ENCODE measurements at regions not wholly inside any gene's neighbourhood (a gene's known extent, or its start where the extent isn't known, plus 50 kb on each side); places are given as distances from the start of the nearest gene placed in this dataset.

GRCh38 chr9:115209601-115210306 lies 91.8 kb upstream of the TNC start:
- TF ChIP-seq CTCF (optimal IDR thresholded peaks at IDR 0.05 in 1 of 3, IDR thresholded peaks at IDR 0.05 in 1 of 3, conservative IDR thresholded peaks at IDR 0.05 in 1 of 3; ENCODE audit: extremely low read depth in 1 of 3, insufficient read depth in 2 of 3, low read length in 3 of 3) (no peak), EZH2 (IDR thresholded peaks at IDR 0.05; ENCODE audit: low read length) (no peak)
- H3K9ac ChIP-seq (ENCODE audit: control insufficient read depth, extremely low read depth, insufficient read depth, low read length): peak overlapping the region; percentile 11
- dilution Hi-C loops (cut with MboI; ENCODE audit: extremely low pct_ligation_motif_present, low sequenced_read_pairs): no loop called here
- no peaks in the 10 kb centered on the region for H4K20me1 ChIP-seq (ENCODE audit: control insufficient read depth, extremely low read depth, insufficient read depth, low read length)
- H3K27ac ChIP-seq (ENCODE audit: control insufficient read depth, insufficient read depth, low read length): peak overlapping the region; percentile 70
- no peak overlapping the region for H2AFZ ChIP-seq (ENCODE audit: control insufficient read depth, low read length)
- FAIRE-seq (peak; percentile 99), DNase-seq (ENCODE audit: low read depth, low spot score) (peak; percentile 58)
- H3K4me1 ChIP-seq (ENCODE audit: control insufficient read depth, extremely low read depth, insufficient read depth, low read length): peaks cover 63% of the 10 kb centered on the region
- H3K79me2 ChIP-seq (ENCODE audit: control insufficient read depth, insufficient read depth, low read length): no peaks in the 10 kb centered on the region
- no peaks in the 10 kb centered on the region for H3K9me1 ChIP-seq (ENCODE audit: control insufficient read depth, extremely low read depth, insufficient read depth, low read length)
- no peaks in the 10 kb centered on the region for H3K36me3 ChIP-seq (ENCODE audit: control insufficient read depth in 2 of 2, extremely low read depth in 1 of 2, insufficient read depth in 2 of 2, low read length in 2 of 2)
- H3K4me2 ChIP-seq (ENCODE audit: control insufficient read depth, extremely low read depth, insufficient read depth, low read depth, low read length): peak overlapping the region; percentile 27
- no peaks in the 10 kb centered on the region for H3K9me3 ChIP-seq (ENCODE audit: control insufficient read depth, low read depth, low read length)
- no peak overlapping the region for H3K4me3 ChIP-seq (ENCODE audit: control insufficient read depth in 2 of 3, extremely low read depth in 1 of 3, insufficient read depth in 2 of 3, low read depth in 1 of 3, low read length in 3 of 3)
- H3K27me3 ChIP-seq (ENCODE audit: control insufficient read depth, extremely low read depth, insufficient read depth, low read length): no peaks in the 10 kb centered on the region

GRCh38 chr9:115210699-115211098 lies 92.7 kb upstream of the TNC start:
- no peaks in the 10 kb centered on the region for H4K20me1 ChIP-seq (ENCODE audit: control insufficient read depth, extremely low read depth, insufficient read depth, low read length)
- H3K4me3 ChIP-seq (ENCODE audit: control insufficient read depth in 2 of 3, extremely low read depth in 1 of 3, insufficient read depth in 2 of 3, low read depth in 1 of 3, low read length in 3 of 3): no peak overlapping the region
- dilution Hi-C loops (cut with MboI; ENCODE audit: extremely low pct_ligation_motif_present, low sequenced_read_pairs): no loop called here
- H3K4me2 ChIP-seq (ENCODE audit: control insufficient read depth, extremely low read depth, insufficient read depth, low read depth, low read length): no peak overlapping the region
- H3K4me1 ChIP-seq (ENCODE audit: control insufficient read depth, extremely low read depth, insufficient read depth, low read length): peaks cover 54% of the 10 kb centered on the region
- H3K79me2 ChIP-seq (ENCODE audit: control insufficient read depth, insufficient read depth, low read length): no peaks in the 10 kb centered on the region
- no peaks in the 10 kb centered on the region for H3K27me3 ChIP-seq (ENCODE audit: control insufficient read depth, extremely low read depth, insufficient read depth, low read length)
- H3K36me3 ChIP-seq (ENCODE audit: control insufficient read depth in 2 of 2, extremely low read depth in 1 of 2, insufficient read depth in 2 of 2, low read length in 2 of 2): no peaks in the 10 kb centered on the region
- no peak for TF ChIP-seq EZH2 (IDR thresholded peaks at IDR 0.05; ENCODE audit: low read length)
- no peak for TF ChIP-seq CTCF (optimal IDR thresholded peaks at IDR 0.05 in 1 of 3, IDR thresholded peaks at IDR 0.05 in 1 of 3, conservative IDR thresholded peaks at IDR 0.05 in 1 of 3; ENCODE audit: extremely low read depth in 1 of 3, insufficient read depth in 2 of 3, low read length in 3 of 3)
- H3K27ac ChIP-seq (ENCODE audit: control insufficient read depth, insufficient read depth, low read length): no peak overlapping the region
- H3K9me3 ChIP-seq (ENCODE audit: control insufficient read depth, low read depth, low read length): no peaks in the 10 kb centered on the region
- no peaks in the 10 kb centered on the region for H3K9me1 ChIP-seq (ENCODE audit: control insufficient read depth, extremely low read depth, insufficient read depth, low read length)
- DNase-seq (ENCODE audit: low read depth, low spot score): no peak
- no peak overlapping the region for H2AFZ ChIP-seq (ENCODE audit: control insufficient read depth, low read length)
- H3K9ac ChIP-seq (ENCODE audit: control insufficient read depth, extremely low read depth, insufficient read depth, low read length): no peak overlapping the region
- no peak for FAIRE-seq
